ENCODE measurements at regions not wholly inside any gene's neighbourhood (a gene's known extent, or its start where the extent isn't known, plus 50 kb on each side); places are given as distances from the start of the nearest gene placed in this dataset.

GRCh38 chrX:43003204-43003565 is 225.2 kb upstream of the PPP1R2C start:
- TF ChIP-seq YY1 (IDR thresholded peaks at IDR 0.05; ENCODE audit: insufficient read depth, insufficient read length) = no peak
- TF ChIP-seq ZNF274 (IDR thresholded peaks at IDR 0.05; ENCODE audit: low read depth, low read length) = no peak

Measured in NT2/D1 (cell line).